Right lobe of liver (tissue), 6 donors: ENCODE measurements at regions not wholly inside any gene's neighbourhood (a gene's known extent, or its start where the extent isn't known, plus 50 kb on each side); places are given as distances from the start of the nearest gene placed in this dataset.
"Not testable (repeated sequence)": the region's sequence is repeated elsewhere in the genome, so short reads cannot be mapped to it uniquely, and the experiment has no call there.

Source experiments
- ATAC-seq, 4 donors: fragments of 200-7000 bp; cut with Tn5 transposase; one replicate each; pipeline ENCODE4 v1.9.1; 2020; ENCODE audit warnings: mild to moderate bottlenecking in 4 of 4, moderate library complexity in 4 of 4
- DNase-seq, 3 donors: peaks; one replicate each; pipeline ENCODE4 v3.0.0-alpha.2; 2020
- H3K27ac ChIP-seq, 3 donors: fragments of 200-600 bp; one replicate each; pipeline ENCODE4 v1.8.0; 2022
- H3K27me3 ChIP-seq, 2 donors: fragments of 200-600 bp; one replicate each; pipeline ENCODE4 v1.8.0; 2022
- H3K36me3 ChIP-seq, 4 donors: fragments of 200-600 bp; sonication (generic) in 1 of 4; one replicate each; pipeline versions ENCODE4 v1.5.1 to v1.8.0; 2017 to 2022; ENCODE audit warnings: control low read depth in 1 of 4
- H3K4me1 ChIP-seq, 4 donors: fragments of 200-600 bp; sonication (generic) in 1 of 4; one replicate each; pipeline versions ENCODE4 v1.5.1 to v1.8.0; 2017 to 2022; ENCODE audit warnings: control low read depth in 1 of 4
- H3K4me3 ChIP-seq, 3 donors: fragments of 200-600 bp; one replicate each; pipeline ENCODE4 v1.8.0; 2022
- H3K9me3 ChIP-seq, 4 donors: fragments of 200-600 bp; sonication (generic) in 1 of 4; one replicate each; pipeline versions ENCODE4 v1.5.1 to v1.8.0; 2017 to 2022; ENCODE audit warnings: control low read depth in 1 of 4
- CTCF ChIP-seq, 4 donors: fragments of 200-600 bp in 3 of 4; fragments of 450-650 bp in 1 of 4; IDR thresholded peaks; one replicate each; pipeline versions ENCODE4 v1.5.1 to v1.8.0; 2016 to 2022; ENCODE audit warnings: antibody characterized with exemption in 4 of 4, mild to moderate bottlenecking in 2 of 4
- POLR2A ChIP-seq: fragments of 450-650 bp; IDR thresholded peaks from one replicate; pipeline ENCODE4 v1.6.1; 2017; ENCODE audit warnings: antibody characterized with exemption, mild to moderate bottlenecking
- WGBS: methylation state at CpG from one replicate; pipeline ENCODE4 v1.1.6; 2018; ENCODE audit warnings: low coverage, low lambda C conversion rate; ENCODE audit not compliant: insufficient coverage; ENCODE audit errors: missing lambda C conversion rate; 5-methylcytosine and 5-hydroxymethylcytosine counted together
- intact Hi-C, 2 donors: fragments of 100-400 bp; cut with DNase I; formaldehyde crosslinking; loops; one replicate each; pipeline versions ENCODE4 v1.11.2 to v1.14.1; 2022
- donor health status: DM: no; HTN: yes; CAD: no.
- donor health status: DM: no; HTN: no; CAD: no.
- donor health status: DM: no; HTN: no; CAD: no.
- donor health status: DM: no; HTN: yes; CAD: no.
- donor health status: DM: no; HTN: yes; CAD: no.

DNA sequence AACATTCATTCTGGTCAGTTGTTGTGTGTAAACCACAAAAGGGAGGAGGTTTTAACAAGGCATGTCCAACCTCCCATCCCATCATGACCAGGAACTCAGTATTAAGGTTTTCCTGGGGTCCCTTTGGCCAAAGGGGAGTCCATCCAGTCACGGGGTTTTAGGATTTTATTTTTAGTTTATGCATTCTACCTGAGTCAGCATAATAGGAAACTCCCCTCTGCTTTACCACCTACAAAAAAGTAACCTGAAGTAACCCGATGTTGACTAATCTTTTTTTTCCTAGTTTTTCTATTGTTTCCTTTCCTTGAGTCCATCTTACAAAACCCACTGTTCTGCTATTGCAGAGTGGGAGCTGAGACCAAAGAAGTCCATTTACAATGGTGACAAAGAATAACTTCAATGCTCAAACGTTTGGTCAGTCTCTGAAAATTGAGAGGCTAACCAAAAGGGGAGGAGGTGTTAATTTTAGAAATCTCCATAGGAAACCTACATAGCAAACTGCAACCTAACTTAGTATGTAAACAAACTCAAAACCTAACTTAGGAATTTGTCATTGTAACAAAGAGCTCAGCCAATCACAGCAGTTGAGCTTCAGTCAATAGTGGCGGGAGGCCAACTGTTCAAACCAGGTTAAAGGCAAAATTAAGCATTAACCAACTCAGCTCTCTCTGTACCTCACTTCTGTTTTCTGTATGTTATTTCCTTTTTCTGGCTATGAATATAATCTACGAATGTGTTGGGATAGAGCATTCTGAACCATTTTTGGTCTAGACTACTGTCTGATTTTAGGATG, 1954.1 kb downstream of the PCDH9 start:
- Histone ChIP-seq H3K4me1 (no peaks in the 10 kb centered on the region), H3K27me3 (no peaks in the 10 kb centered on the region), H3K27ac (no peak overlapping the region), H3K36me3 (no peaks in the 10 kb centered on the region), H3K4me3 (no peak overlapping the region), H3K9me3 (peaks cover 0 to 6% (median 1%) of the 10 kb centered on the region in 4 donors)
- DNase-seq (peak; percentile 25 to 64 (median 48)), ATAC-seq (peak; percentile 78 to 98 (median 89))
- intact Hi-C loops = no loop called here
- 50% methylated on average over 5 of the region's 5 CpGs for WGBS
- TF ChIP-seq CTCF (IDR thresholded peaks at IDR 0.05) (no peak), POLR2A (no peak)

DNA sequence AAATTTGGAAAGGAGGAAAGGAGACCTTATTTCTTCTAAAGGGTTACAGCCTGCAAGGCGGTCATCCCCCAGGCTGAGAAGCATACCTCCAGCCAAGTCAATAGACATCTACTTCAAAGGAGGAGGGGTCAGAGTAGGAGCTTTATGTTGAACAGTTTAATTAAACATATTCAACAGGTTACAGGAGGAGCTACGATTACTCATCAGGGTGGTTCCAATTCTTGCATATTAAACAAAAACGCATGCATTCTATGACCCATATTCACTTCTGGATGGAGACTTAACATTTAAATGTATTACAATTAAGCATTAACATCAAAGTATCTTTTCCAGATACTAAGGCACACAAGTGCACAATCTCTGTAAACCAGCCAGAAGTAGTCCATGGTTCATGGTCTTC, 1955.0 kb downstream of the PCDH9 start:
- 89% methylated on average over 3 of the region's 3 CpGs for WGBS
- H3K4me3 ChIP-seq = no peak overlapping the region
- intact Hi-C loops = no loop called here
- TF ChIP-seq CTCF (IDR thresholded peaks at IDR 0.05) (no peak), POLR2A (no peak)
- DNase-seq (no peak), ATAC-seq (no peak)
- no peaks in the 10 kb centered on the region for H3K27me3 ChIP-seq
- no peaks in the 10 kb centered on the region for H3K36me3 ChIP-seq
- H3K4me1 ChIP-seq = no peaks in the 10 kb centered on the region
- peaks cover 0 to 6% (median 1%) of the 10 kb centered on the region in 4 donors for H3K9me3 ChIP-seq
- no peak overlapping the region for H3K27ac ChIP-seq

GRCh38 chr13:65273811-65274420, 1956.2 kb downstream of the PCDH9 start:
- H3K27ac ChIP-seq, H3K36me3 ChIP-seq, H3K4me3 ChIP-seq, ATAC-seq, DNase-seq, H3K27me3 ChIP-seq, H3K4me1 ChIP-seq, H3K9me3 ChIP-seq, intact Hi-C loops: not testable (repeated sequence)
- WGBS = 66% methylated on average over 5 of the region's 6 CpGs

GRCh38 chr13:65268009-65268408, 1962.1 kb downstream of the PCDH9 start:
- H3K36me3 ChIP-seq = no peaks in the 10 kb centered on the region
- no peak for ATAC-seq
- DNase-seq = no peak
- peaks cover 0 to 3% (median 1%) of the 10 kb centered on the region in 4 donors for H3K9me3 ChIP-seq
- H3K27me3 ChIP-seq = no peaks in the 10 kb centered on the region
- H3K4me1 ChIP-seq = no peaks in the 10 kb centered on the region
- H3K27ac ChIP-seq = no peak overlapping the region
- intact Hi-C loops = no loop called here
- no peak overlapping the region for H3K4me3 ChIP-seq
- no peak for TF ChIP-seq CTCF (IDR thresholded peaks at IDR 0.05)
- no peak for TF ChIP-seq POLR2A

DNA sequence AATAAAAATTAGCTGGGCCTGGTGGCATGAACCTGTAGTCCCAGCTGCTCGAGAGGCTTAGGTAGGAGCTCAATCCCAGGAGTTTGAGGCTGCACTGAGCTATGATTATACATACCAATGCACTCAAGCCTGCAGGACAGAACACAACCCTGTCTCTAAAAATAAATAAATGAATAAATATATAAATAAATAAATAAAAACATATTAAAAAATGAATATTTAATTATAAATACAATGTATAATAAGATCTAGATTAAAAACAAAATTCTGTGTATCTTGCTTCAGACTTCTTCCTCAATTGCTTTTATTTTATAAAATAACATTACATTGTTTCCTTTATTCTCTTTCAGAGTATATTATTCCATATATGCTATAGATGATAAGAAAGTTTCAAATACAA, 1964.1 kb downstream of the PCDH9 start:
- Histone ChIP-seq H3K36me3 (no peaks in the 10 kb centered on the region), H3K27ac (no peak overlapping the region), H3K4me1 (no peaks in the 10 kb centered on the region), H3K9me3 (no peaks in the 10 kb centered on the region), H3K4me3 (no peak overlapping the region), H3K27me3 (no peaks in the 10 kb centered on the region)
- 38% methylated on average over 1 of the region's 1 CpG for WGBS
- ATAC-seq (no peak), DNase-seq (no peak)
- intact Hi-C loops = no loop called here
- TF ChIP-seq CTCF (IDR thresholded peaks at IDR 0.05) (no peak), POLR2A (no peak)
